Duodenal mucosa (tissue), 2 donors: ENCODE measurements at regions not wholly inside any gene's neighbourhood (a gene's known extent, or its start where the extent isn't known, plus 50 kb on each side); places are given as distances from the start of the nearest gene placed in this dataset.

ENCODE experiments used
- H3K27ac ChIP-seq: one replicate; pipeline ENCODE4 v1.7.0; 2013; ENCODE audit warnings: low read depth, low read length
- H3K27me3 ChIP-seq, 2 donors: one replicate each; pipeline ENCODE4 v1.7.0; 2013; ENCODE audit warnings: low read length in 2 of 2, control low read depth in 1 of 2; ENCODE audit not compliant: insufficient read depth in 2 of 2, control insufficient read depth in 1 of 2
- H3K36me3 ChIP-seq, 2 donors: one replicate each; pipeline ENCODE4 v1.7.0; 2013; ENCODE audit warnings: low read length in 2 of 2, control low read depth in 1 of 2; ENCODE audit not compliant: insufficient read depth in 2 of 2, control insufficient read depth in 1 of 2
- H3K4me1 ChIP-seq, 2 donors: one replicate each; pipeline ENCODE4 v1.7.0; 2013; ENCODE audit warnings: low read length in 2 of 2, control low read depth in 1 of 2; ENCODE audit not compliant: insufficient read depth in 2 of 2, control insufficient read depth in 1 of 2
- H3K4me3 ChIP-seq, 2 donors: one replicate each; pipeline ENCODE4 v1.7.0; 2013; ENCODE audit warnings: low read length in 2 of 2, low read depth in 1 of 2
- H3K9ac ChIP-seq, 2 donors: one replicate each; pipeline ENCODE4 v1.7.0; 2013; ENCODE audit warnings: low read length in 2 of 2, low read depth in 1 of 2
- H3K9me3 ChIP-seq, 2 donors: one replicate each; pipeline ENCODE4 v1.7.0; 2013; ENCODE audit warnings: low read length in 2 of 2, control low read depth in 1 of 2; ENCODE audit not compliant: control insufficient read depth in 1 of 2

DNA sequence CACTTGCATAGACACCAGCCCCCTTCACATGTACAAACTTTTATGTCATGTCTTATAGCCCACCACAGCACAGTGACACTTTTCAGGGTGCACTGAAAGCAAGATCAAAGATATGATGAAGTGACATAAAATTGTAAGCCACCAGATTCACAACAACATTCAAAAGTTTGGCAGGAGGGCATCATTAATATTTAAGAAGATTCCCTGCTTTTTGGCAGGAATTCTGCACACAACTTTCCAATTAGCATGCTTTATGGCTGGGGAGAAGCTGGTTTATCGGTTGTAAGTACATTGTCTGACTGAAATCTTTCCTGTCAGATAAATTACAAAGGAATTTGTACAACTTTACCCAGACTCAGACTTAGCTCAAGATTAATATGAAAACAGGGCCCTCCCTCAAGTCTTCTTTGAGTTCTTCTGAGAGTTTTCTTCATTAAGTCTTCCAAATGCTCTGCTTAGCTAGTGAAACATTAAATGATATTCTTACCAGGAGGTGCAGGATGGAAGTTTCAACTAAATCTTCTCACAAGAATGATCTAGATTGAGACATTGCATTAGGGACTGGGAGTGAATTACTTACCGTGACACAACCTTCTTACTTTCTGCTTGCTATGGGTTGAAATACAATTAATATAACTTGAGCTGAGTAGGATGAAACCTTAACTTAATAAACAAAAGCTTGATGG is 523.8 kb downstream of the PPARGC1A start:
- no peaks in the 10 kb centered on the region for H3K4me1 ChIP-seq
- H3K36me3 ChIP-seq, result no peaks in the 10 kb centered on the region
- no peaks in the 10 kb centered on the region for H3K9me3 ChIP-seq
- no peak overlapping the region for H3K27ac ChIP-seq
- no peak overlapping the region for H3K9ac ChIP-seq
- H3K27me3 ChIP-seq, result no peaks in the 10 kb centered on the region
- no peak overlapping the region for H3K4me3 ChIP-seq

DNA sequence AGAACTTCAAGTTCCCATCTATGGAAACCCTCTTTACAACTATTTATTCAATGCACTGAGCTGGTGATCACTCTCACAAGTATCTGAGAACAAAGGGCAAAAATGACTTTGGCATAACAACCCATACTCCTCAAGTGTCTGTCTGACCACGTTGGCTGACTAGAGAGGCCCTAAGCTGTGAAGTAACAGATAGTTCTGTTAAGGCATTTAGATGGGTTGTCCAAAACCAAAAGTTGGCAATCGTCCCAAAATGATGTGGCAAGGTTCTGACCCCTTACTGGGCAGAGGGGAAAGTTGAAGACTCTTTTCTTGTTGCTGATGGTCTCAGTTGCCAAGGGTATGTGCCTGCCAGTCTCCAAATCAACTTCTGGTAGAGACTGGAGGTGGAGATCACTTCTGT is 524.8 kb downstream of the PPARGC1A start:
- H3K36me3 ChIP-seq, result no peaks in the 10 kb centered on the region
- H3K4me3 ChIP-seq, result no peak overlapping the region
- no peaks in the 10 kb centered on the region for H3K4me1 ChIP-seq
- no peaks in the 10 kb centered on the region for H3K9me3 ChIP-seq
- no peak overlapping the region for H3K27ac ChIP-seq
- no peak overlapping the region for H3K9ac ChIP-seq
- H3K27me3 ChIP-seq, result no peaks in the 10 kb centered on the region

DNA sequence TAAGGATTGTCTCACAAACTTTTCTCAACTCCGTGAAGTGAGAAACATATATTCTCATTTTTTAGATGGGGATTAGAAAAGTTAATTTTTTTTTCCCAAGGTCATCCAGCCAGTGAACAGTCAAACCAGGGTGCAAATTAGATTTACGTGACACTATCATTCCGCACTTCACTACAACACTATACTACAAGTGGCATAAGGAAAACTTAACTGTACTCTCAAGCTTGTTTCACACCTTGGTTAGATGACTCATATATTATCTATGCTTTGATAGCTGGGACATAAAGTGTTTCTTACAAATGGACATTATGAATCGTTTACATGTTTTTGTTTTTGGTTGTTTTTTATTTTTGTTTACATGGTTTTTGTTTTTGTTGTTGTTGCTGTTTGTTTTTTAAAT is 525.7 kb downstream of the PPARGC1A start:
- Histone ChIP-seq H3K9me3 (no peaks in the 10 kb centered on the region), H3K9ac (no peak overlapping the region), H3K27ac (no peak overlapping the region), H3K4me3 (no peak overlapping the region), H3K4me1 (no peaks in the 10 kb centered on the region), H3K27me3 (no peaks in the 10 kb centered on the region), H3K36me3 (no peaks in the 10 kb centered on the region)

DNA sequence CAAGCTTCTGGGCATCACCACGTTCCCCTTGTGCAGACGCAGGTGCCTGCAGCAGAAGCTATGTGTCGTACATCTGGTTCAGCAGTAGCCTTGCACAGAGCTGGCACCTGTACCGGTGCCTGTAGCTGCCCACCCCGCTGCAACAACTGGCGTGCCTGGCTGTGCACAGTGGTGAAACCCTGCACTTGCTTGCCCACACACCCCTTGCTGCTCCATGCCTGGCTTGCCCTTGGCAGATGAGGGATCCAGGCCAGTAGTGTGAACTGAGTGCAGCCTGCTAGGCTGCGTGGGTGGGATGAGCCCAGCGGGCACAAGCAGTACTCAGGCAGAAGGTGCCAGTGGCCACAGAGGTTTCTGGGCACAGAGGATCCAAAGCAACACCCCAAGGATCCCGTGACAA is 528.4 kb downstream of the PPARGC1A start:
- Histone ChIP-seq H3K27ac (no peak overlapping the region), H3K4me1 (no peaks in the 10 kb centered on the region), H3K9me3 (no peaks in the 10 kb centered on the region), H3K36me3 (no peaks in the 10 kb centered on the region), H3K4me3 (no peak overlapping the region), H3K9ac (no peak overlapping the region), H3K27me3 (no peaks in the 10 kb centered on the region)

DNA sequence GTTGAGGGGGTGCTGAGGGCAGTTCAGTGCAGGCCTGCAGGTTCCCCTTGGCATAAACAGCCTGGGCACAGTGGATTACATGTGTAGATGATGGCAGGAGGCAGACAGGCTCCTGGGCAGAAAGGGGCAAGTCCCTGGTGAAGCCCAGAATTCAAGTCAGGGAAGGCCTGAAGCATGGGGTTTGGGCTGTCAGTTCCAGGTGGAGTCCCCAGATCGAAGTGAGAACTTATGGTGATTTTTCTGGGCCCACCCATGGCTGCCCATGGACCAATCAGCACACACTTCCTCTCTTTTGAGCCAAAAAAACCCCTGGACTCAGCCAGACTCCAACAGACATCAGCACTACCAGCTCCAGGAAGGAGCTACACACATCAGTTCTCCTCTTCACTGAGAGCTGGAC is 529.1 kb downstream of the PPARGC1A start:
- Histone ChIP-seq H3K4me3 (no peak overlapping the region), H3K36me3 (no peaks in the 10 kb centered on the region), H3K9me3 (no peaks in the 10 kb centered on the region), H3K27ac (no peak overlapping the region), H3K4me1 (no peaks in the 10 kb centered on the region), H3K9ac (no peak overlapping the region), H3K27me3 (no peaks in the 10 kb centered on the region)

DNA sequence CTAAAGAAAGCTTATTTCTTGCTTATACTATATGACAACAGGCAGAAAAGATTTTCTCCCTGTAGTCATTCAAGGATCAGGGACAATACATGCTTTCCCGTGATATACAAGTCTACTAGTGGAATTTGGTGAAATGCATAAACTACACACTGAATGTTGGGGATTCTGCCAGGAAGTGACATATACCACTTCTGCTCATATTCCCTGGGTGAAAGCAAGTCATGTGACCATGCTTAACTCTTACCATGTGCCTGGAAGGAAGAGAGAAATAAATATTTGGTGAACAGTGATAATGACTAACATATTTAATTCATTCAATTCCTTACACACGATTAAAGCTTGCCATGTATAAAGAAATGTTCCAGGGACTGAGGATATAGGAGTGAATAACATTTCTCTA is 534.6 kb downstream of the PPARGC1A start:
- Histone ChIP-seq H3K36me3 (no peaks in the 10 kb centered on the region), H3K4me1 (no peaks in the 10 kb centered on the region), H3K9me3 (no peaks in the 10 kb centered on the region), H3K27me3 (no peaks in the 10 kb centered on the region), H3K27ac (no peak overlapping the region), H3K4me3 (no peak overlapping the region), H3K9ac (no peak overlapping the region)

DNA sequence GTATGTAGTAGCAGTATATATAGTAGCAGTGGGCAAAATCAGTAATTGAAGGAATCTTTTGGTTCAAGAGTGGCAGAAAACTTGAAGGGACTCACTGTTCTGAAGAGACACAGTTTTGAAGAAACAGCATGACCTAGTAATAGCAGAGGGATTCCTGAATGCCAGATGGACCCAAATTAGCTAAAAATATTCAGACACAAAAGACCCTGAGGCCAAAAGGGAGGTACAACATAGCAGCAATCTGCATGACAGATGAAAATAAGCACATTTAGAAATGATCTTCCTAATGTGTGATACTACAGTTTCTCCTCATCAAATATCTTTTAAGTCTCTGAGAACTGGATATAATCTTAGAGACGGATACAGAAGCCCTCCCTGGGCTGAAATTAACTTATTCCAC is 536.6 kb downstream of the PPARGC1A start:
- H3K27ac ChIP-seq, result no peak overlapping the region
- H3K9ac ChIP-seq, result no peak overlapping the region
- H3K36me3 ChIP-seq, result no peaks in the 10 kb centered on the region
- H3K4me1 ChIP-seq, result no peaks in the 10 kb centered on the region
- H3K27me3 ChIP-seq, result no peaks in the 10 kb centered on the region
- H3K4me3 ChIP-seq, result no peak overlapping the region
- no peaks in the 10 kb centered on the region for H3K9me3 ChIP-seq

DNA sequence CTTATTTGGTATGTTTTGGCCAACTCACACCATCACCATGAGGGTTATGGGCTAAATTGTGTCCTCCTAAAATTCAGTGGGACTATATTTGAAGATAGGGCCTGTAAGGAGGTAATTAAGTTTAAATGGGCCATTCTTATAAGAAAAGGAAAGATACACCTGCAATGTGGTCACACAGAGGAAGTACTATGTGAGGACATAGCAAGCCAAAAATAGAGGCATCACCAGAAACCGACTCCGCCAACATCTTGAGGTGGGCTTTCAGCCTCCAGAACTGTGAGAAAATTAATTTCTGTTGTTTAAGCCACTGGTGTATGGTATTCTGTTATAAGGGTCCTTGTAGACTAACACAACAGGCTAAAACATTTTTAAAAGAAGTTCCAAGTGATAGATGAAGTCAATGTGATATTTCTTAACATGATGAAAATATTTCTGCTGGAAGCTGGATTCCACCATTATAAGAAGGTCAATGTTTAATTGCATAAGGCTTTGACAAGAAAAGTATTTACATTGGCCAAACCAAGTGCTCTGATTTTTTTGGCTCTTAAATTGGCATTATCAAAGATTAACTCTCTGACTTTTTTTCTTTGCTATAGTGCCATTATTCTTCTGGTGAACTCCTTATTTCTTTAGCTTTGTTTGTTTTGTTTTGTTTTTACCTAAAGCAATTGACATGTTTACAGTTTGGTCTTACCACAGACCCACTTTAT is 540.9 kb downstream of the PPARGC1A start:
- no peak overlapping the region for H3K9ac ChIP-seq
- H3K36me3 ChIP-seq, result no peaks in the 10 kb centered on the region
- no peak overlapping the region for H3K27ac ChIP-seq
- no peaks in the 10 kb centered on the region for H3K9me3 ChIP-seq
- no peak overlapping the region for H3K4me3 ChIP-seq
- no peaks in the 10 kb centered on the region for H3K27me3 ChIP-seq
- no peaks in the 10 kb centered on the region for H3K4me1 ChIP-seq

DNA sequence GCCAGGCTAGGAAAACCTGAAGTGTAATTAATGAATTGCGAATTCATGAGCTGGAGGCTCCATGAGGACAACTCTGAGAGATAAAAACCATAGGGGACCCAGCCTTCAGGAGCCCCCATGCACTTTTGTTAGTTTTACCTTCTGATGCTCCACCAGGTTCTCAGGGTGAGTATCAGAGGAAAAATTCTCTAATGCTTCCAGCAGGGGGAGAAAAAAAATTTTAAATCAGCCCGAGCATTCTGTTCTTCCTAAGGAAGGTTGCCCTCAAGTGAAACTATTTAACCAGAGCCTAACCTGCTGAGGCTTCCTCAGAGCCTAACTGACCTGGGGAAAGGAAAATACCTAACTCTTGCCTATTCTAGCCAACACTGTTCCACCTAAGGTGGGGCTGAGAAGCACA is 552.6 kb downstream of the PPARGC1A start:
- H3K27me3 ChIP-seq, result no peaks in the 10 kb centered on the region
- peaks cover 0 to 4% of the 10 kb centered on the region in 2 donors for H3K4me1 ChIP-seq
- no peak overlapping the region for H3K9ac ChIP-seq
- H3K4me3 ChIP-seq, result no peak overlapping the region
- H3K27ac ChIP-seq, result no peak overlapping the region
- no peaks in the 10 kb centered on the region for H3K36me3 ChIP-seq
- H3K9me3 ChIP-seq, result no peaks in the 10 kb centered on the region

DNA sequence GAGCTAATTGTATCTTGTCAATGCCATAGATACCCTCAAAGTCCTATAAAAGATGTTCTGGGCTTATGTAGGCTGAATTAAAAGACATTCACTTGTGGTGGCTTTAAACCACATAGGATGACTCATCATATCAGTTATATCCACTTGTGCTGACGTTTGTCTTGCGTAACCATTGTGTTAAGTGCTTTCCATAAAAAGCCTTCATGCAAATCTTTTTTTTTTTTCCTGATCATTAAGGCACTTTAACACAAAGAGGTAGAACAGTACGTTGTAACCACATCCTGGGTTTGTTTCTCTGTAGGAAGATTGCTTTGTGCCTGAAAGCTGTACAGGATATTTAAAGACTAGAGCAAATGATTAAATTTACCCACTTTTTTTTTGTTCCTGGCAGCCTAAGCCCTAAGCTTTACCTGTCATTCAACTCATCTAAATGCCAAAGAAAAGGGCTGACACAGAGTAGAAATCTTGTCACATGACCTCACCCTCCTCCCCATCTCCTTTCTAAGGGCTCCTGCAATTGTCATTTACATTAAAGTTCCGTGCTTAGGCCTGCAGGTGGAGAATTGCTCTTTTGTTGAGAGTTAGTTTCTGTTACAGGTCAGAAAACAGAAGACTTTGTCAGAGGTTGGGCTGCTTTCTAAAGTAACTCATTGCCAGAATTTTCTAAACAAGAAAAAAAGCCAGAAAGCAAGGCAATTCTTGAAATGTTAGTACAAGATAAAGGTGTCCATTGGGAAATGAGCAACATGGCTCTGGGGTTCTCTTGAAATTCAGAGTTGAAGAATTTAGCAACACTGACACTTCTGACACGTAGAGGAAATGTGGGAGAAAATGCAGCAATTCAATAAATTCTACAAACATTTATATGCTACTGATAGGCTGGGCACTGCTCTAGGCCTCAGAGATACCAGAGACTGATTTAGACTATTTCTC is 555.6 kb downstream of the PPARGC1A start:
- no peak overlapping the region for H3K4me3 ChIP-seq
- H3K4me1 ChIP-seq, result peaks cover 0 to 4% of the 10 kb centered on the region in 2 donors
- no peaks in the 10 kb centered on the region for H3K27me3 ChIP-seq
- H3K9me3 ChIP-seq, result no peaks in the 10 kb centered on the region
- H3K9ac ChIP-seq, result no peak overlapping the region
- no peaks in the 10 kb centered on the region for H3K36me3 ChIP-seq
- H3K27ac ChIP-seq, result no peak overlapping the region
